PC-3 (cell line): ENCODE measurements at regions not wholly inside any gene's neighbourhood (a gene's known extent, or its start where the extent isn't known, plus 50 kb on each side); places are given as distances from the start of the nearest gene placed in this dataset.

ENCODE experiments used
- ATAC-seq: fragments of 200-7000 bp; cut with Tn5 transposase; 2 replicates; pipeline ENCODE4 v1.9.1; 2020; ENCODE audit warnings: mild to moderate bottlenecking, moderate library complexity
- BruUV-seq: library from RNA; stranded (reverse); fragments of 400-500 nt; replicated peaks from 2 replicates; lab custom pipeline; 2021; lab: Mats Ljungman, UMichigan
- CTCF ChIA-PET: fragments of 300-600 bp; sonication (Branson Sonifier 250); formaldehyde crosslinking; loops from one replicate; lab custom pipeline; 2022; ENCODE audit warnings: antibody characterized with exemption; lab: Charles Lee
- POLR2A ChIA-PET: fragments of 300-600 bp; sonication (Branson Sonifier 250); formaldehyde crosslinking; loops from one replicate; lab custom pipeline; 2022; ENCODE audit warnings: antibody characterized with exemption; ENCODE audit not compliant: unreplicated experiment; lab: Charles Lee
- DNase-seq: peaks from one replicate; pipeline ENCODE4 v3.0.0-alpha.2; 2015
- H2AFZ ChIP-seq: fragments of 300-600 bp; sonication (generic); 2 replicates; pipeline ENCODE4 v1.6.0; 2016; ENCODE audit warnings: antibody characterized with exemption, low read length
- H3F3A ChIP-seq: fragments of 300-600 bp; sonication (generic); one replicate; pipeline ENCODE4 v1.6.0; 2017; ENCODE audit warnings: antibody characterized with exemption, low read length, control low read depth, mild to moderate bottlenecking; ENCODE audit not compliant: unreplicated experiment
- H3K27ac ChIP-seq: fragments of 300-600 bp; sonication (generic); 2 replicates; pipeline ENCODE4 v1.5.1; 2016; ENCODE audit warnings: mild to moderate bottlenecking, low read length
- H3K27me3 ChIP-seq: fragments of 300-600 bp; sonication (generic); 2 replicates; pipeline ENCODE4 v1.6.1; 2016; ENCODE audit warnings: low read length, mixed read lengths
- H3K36me3 ChIP-seq: fragments of 300-600 bp; sonication (generic); 2 replicates; pipeline ENCODE4 v1.6.1; 2016; ENCODE audit warnings: low read depth, mixed run types, low read length, mixed read lengths
- H3K4me1 ChIP-seq: fragments of 300-600 bp; sonication (generic); 2 replicates; pipeline ENCODE4 v1.5.1; 2016; ENCODE audit warnings: low read length; ENCODE audit not compliant: insufficient read depth
- H3K4me2 ChIP-seq: fragments of 300-600 bp; sonication (generic); 2 replicates; pipeline ENCODE4 v1.6.0; 2016; ENCODE audit warnings: low read length
- H3K4me3 ChIP-seq: fragments of 300-600 bp; sonication (generic); 2 replicates; pipeline ENCODE4 v1.5.1; 2016; ENCODE audit warnings: mild to moderate bottlenecking, low read length, mixed read lengths
- H3K79me2 ChIP-seq: fragments of 300-600 bp; sonication (generic); 2 replicates; pipeline ENCODE4 v1.6.1; 2017; ENCODE audit warnings: low read length, mixed read lengths
- H3K9ac ChIP-seq: fragments of 300-600 bp; sonication (generic); 2 replicates; pipeline ENCODE4 v1.6.0; 2016; ENCODE audit warnings: mild to moderate bottlenecking, low read length
- H3K9me2 ChIP-seq: fragments of 300-600 bp; sonication (generic); replicated peaks from 2 replicates; pipeline ENCODE4 v1.6.1; 2016; ENCODE audit warnings: mixed run types, low read length, mixed read lengths
- H3K9me3 ChIP-seq: fragments of 300-600 bp; sonication (generic); 2 replicates; pipeline ENCODE4 v1.6.1; 2016; ENCODE audit warnings: low read length, mixed read lengths
- H4K20me1 ChIP-seq: fragments of 300-600 bp; sonication (generic); 2 replicates; pipeline ENCODE4 v1.6.1; 2016; ENCODE audit warnings: low read length, mixed read lengths
- EZH2 ChIP-seq: fragments of 300-600 bp; sonication (generic); IDR thresholded peaks from one replicate; pipeline ENCODE4 v1.6.1; 2017; ENCODE audit warnings: antibody characterized with exemption, mild to moderate bottlenecking, low read length; ENCODE audit not compliant: unreplicated experiment
- EZH2phosphoT487 ChIP-seq: fragments of 300-600 bp; sonication (generic); IDR thresholded peaks from 2 replicates; pipeline ENCODE4 v1.6.1; 2018; ENCODE audit warnings: mild to moderate bottlenecking, antibody characterized with exemption, low read length, borderline replicate concordance
- intact Hi-C: fragments of 100-400 bp; cut with micrococcal nuclease; formaldehyde crosslinking; loops from 2 replicates; pipeline ENCODE4 v1.9.0; 2023
- TF ChIP-seq, protein P1 (sequence below): fragments of 300-600 bp; sonication (generic); conservative IDR thresholded peaks from 2 replicates; pipeline ENCODE4 v1.5.1; 2017; ENCODE audit warnings: antibody characterized with exemption, low read depth, mild to moderate bottlenecking, low read length

DNA sequence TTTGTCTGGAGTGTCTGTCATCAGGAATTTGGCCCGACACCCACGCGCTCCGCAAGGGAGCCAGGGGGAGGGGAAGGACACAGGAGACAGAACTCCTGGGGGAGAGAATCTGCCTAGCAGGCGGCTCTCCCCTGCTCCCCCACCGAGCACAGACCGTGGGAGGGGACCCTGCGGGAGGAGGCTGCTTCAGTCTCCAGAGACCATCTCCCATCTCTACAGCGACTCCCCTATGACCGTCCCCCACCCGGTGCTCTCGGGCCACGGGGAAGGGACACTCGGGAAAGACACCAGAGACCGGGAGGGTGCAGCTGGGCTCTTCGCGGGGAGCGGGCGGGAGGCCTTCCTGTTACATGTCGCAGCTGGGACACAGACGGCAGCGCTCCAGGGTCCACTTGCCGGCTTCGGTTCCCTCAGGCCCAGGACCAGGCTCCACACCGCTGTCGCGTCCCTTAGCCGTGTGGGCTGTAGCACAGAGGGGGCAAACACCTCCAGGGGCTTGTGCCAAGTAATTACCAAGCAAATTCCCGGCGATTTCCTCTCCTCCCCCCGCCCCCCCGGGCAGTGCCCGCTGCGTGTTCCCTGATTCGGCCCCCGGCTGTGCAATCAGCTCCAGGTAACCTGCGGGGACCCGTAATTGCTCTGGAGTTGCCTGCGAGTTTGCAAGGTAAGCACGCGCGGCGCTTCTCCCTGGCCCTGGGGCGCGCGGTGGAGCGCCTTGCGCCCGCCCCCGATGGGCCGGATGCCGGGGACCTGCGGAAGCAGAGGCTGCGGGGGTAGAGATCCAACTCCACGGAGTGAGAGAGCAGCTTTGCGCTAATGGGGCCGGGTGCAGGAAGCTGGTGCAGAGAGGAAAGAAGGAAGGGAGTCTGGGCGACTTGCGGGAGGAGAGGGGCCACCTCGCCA, 155.1 kb upstream of the CADM1 start:
- no peak overlapping the region for H3K4me2 ChIP-seq
- no TSS peak for BruUV-seq
- DNase-seq = no peak
- H3K27ac ChIP-seq = no peak overlapping the region
- no peaks in the 10 kb centered on the region for H4K20me1 ChIP-seq
- H2AFZ ChIP-seq = no peak overlapping the region
- H3K9me3 ChIP-seq = peaks cover 7% of the 10 kb centered on the region; the same call in 1 of the 2 replicates
- ChIA-PET CTCF (no interaction called here), POLR2A (no interaction called here)
- ATAC-seq = no peak
- no peaks in the 10 kb centered on the region for H3K36me3 ChIP-seq
- no peaks in the 10 kb centered on the region for H3F3A ChIP-seq
- no peak overlapping the region for H3K9ac ChIP-seq
- no peaks in the 10 kb centered on the region for H3K4me1 ChIP-seq
- H3K79me2 ChIP-seq = no peaks in the 10 kb centered on the region
- intact Hi-C loops = no loop called here
- no peaks in the 10 kb centered on the region for H3K9me2 ChIP-seq
- TF ChIP-seq EZH2 = no peak
- no peaks in the 10 kb centered on the region for H3K27me3 ChIP-seq
- no peak overlapping the region for H3K4me3 ChIP-seq

DNA sequence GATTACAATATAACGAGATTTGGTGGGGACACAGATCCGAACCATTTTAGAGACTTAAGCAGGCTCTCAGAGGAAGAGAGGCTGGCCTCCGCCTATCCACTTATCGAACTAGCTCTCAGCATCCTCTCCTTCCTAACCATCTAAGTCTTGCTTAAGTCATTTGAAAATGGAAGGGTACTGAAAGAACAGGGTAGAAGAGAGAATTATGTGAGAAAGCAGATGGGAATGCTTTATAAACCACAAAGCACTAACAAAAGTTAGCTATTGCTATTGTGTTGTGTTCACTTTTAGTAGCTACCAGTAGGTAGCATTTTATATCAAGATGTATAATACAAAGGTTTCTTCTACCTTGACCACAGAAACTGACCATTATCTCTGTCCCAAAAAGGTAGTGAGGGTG, 153.4 kb upstream of the CADM1 start:
- intact Hi-C loops = no loop called here
- ChIA-PET POLR2A (no interaction called here), CTCF (no interaction called here)

DNA sequence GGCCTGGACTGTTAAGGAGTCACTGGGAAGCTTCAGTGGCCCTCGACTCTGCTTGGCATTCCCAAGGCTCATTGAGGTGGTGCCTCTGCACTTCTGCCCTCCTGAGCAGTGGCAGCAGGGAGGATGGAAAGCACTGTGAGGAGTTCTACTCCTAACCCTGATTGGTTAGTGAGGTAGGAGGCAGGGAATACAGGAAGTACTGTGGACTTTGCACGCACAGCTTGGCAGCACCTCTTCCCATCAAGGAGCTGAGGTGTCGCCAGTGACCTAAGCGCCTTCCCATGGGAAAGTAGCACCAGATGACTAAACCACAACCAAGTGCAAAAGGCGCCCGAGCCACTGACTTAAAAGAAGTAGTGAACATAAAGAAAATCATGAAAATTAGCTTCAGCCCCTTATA, 152.5 kb upstream of the CADM1 start:
- no peaks in the 10 kb centered on the region for H3K9me2 ChIP-seq
- no peaks in the 10 kb centered on the region for H3K36me3 ChIP-seq
- H3K4me3 ChIP-seq = no peak overlapping the region
- ATAC-seq = no peak
- no peaks in the 10 kb centered on the region for H3K4me1 ChIP-seq
- H2AFZ ChIP-seq = no peak overlapping the region
- no peak overlapping the region for H3K4me2 ChIP-seq
- H3K79me2 ChIP-seq = no peaks in the 10 kb centered on the region
- H3K9ac ChIP-seq = no peak overlapping the region
- no peaks in the 10 kb centered on the region for H3F3A ChIP-seq
- H3K27me3 ChIP-seq = no peaks in the 10 kb centered on the region
- intact Hi-C loops = no loop called here
- no peak overlapping the region for H3K27ac ChIP-seq
- ChIA-PET CTCF (no interaction called here), POLR2A (no interaction called here)
- no TSS peak for BruUV-seq
- TF ChIP-seq EZH2 (no peak), EZH2phosphoT487 (no peak)
- TF ChIP-seq, protein P1, sequence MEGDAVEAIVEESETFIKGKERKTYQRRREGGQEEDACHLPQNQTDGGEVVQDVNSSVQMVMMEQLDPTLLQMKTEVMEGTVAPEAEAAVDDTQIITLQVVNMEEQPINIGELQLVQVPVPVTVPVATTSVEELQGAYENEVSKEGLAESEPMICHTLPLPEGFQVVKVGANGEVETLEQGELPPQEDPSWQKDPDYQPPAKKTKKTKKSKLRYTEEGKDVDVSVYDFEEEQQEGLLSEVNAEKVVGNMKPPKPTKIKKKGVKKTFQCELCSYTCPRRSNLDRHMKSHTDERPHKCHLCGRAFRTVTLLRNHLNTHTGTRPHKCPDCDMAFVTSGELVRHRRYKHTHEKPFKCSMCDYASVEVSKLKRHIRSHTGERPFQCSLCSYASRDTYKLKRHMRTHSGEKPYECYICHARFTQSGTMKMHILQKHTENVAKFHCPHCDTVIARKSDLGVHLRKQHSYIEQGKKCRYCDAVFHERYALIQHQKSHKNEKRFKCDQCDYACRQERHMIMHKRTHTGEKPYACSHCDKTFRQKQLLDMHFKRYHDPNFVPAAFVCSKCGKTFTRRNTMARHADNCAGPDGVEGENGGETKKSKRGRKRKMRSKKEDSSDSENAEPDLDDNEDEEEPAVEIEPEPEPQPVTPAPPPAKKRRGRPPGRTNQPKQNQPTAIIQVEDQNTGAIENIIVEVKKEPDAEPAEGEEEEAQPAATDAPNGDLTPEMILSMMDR = no peak
- H3K9me3 ChIP-seq = 0 out of 2 replicates have a peak, but pooled peaks cover 3% of the 10 kb centered on the region
- no peak for DNase-seq
- H4K20me1 ChIP-seq = no peaks in the 10 kb centered on the region

More for the DNA sequence above, 153.4 kb upstream of the CADM1 start:
- H3K4me2 ChIP-seq = no peak overlapping the region
- TF ChIP-seq, protein P1 = no peak
- no peak for TF ChIP-seq EZH2phosphoT487
- TF ChIP-seq EZH2 = no peak
- no peak overlapping the region for H2AFZ ChIP-seq
- H3K9me3 ChIP-seq = 0 out of 2 replicates have a peak, but pooled peaks cover 3% of the 10 kb centered on the region
- no TSS peak for BruUV-seq
- H4K20me1 ChIP-seq = no peaks in the 10 kb centered on the region
- DNase-seq (no peak), ATAC-seq (no peak)
- H3K27me3 ChIP-seq = no peaks in the 10 kb centered on the region
- no peaks in the 10 kb centered on the region for H3K79me2 ChIP-seq
- H3K9me2 ChIP-seq = no peaks in the 10 kb centered on the region
- no peak overlapping the region for H3K27ac ChIP-seq
- no peaks in the 10 kb centered on the region for H3K36me3 ChIP-seq
- no peak overlapping the region for H3K9ac ChIP-seq
- H3F3A ChIP-seq = no peaks in the 10 kb centered on the region
- H3K4me1 ChIP-seq = no peaks in the 10 kb centered on the region
- H3K4me3 ChIP-seq = no peak overlapping the region
